CD4-positive, alpha-beta memory T cell (primary cell): ENCODE measurements at regions not wholly inside any gene's neighbourhood (a gene's known extent, or its start where the extent isn't known, plus 50 kb on each side); places are given as distances from the start of the nearest gene placed in this dataset.

Source experiments
- CTCF ChIA-PET: fragments of 350-600 bp; sonication (Branson Sonifier 250); formaldehyde crosslinking; loops from one replicate; lab custom pipeline; 2021; ENCODE audit warnings: inconsistent platforms; ENCODE audit not compliant: partially characterized antibody; lab: Charles Lee
- POLR2A ChIA-PET: fragments of 350-600 bp; sonication (Branson Sonifier 250); formaldehyde crosslinking; loops from one replicate; lab custom pipeline; 2021; ENCODE audit not compliant: partially characterized antibody; lab: Charles Lee
- DNase-seq, 5 donors: peaks; one replicate each; pipeline versions ENCODE4 v3.0.0 to v3.0.0-alpha.2; 2020 to 2022; ENCODE audit warnings: mixed read lengths in 1 of 5
- H3K27ac ChIP-seq: one replicate; pipeline ENCODE4 v1.7.0; 2013; ENCODE audit warnings: low read depth, low read length
- H3K27me3 ChIP-seq: 2 replicates; pipeline ENCODE4 v1.7.0; 2013; ENCODE audit warnings: mild to moderate bottlenecking, low read length, moderate library complexity; ENCODE audit not compliant: insufficient read depth
- H3K36me3 ChIP-seq: 2 replicates; pipeline ENCODE4 v1.7.0; 2013; ENCODE audit warnings: mild to moderate bottlenecking, low read length, moderate library complexity; ENCODE audit not compliant: insufficient read depth
- H3K4me1 ChIP-seq: 2 replicates; pipeline ENCODE4 v1.7.0; 2013; ENCODE audit warnings: mild to moderate bottlenecking, low read length, moderate library complexity; ENCODE audit not compliant: insufficient read depth
- H3K4me3 ChIP-seq, 2 donors: one replicate each; pipeline ENCODE4 v1.7.0; 2013; ENCODE audit warnings: low read length in 2 of 2, mild to moderate bottlenecking in 1 of 2
- H3K9me3 ChIP-seq, 2 donors: one replicate each; pipeline ENCODE4 v1.7.0; 2013; ENCODE audit warnings: low read length in 2 of 2, control low read depth in 1 of 2; ENCODE audit not compliant: control insufficient read depth in 1 of 2
- H3K27ac Mint-ChIP-seq, 7 donors: one replicate each; pipeline ENCODE4 v1.8.0; 2020 to 2021; ENCODE audit warnings: mixed read lengths in 7 of 7, mild to moderate bottlenecking in 6 of 7, inconsistent platforms in 3 of 7, moderate library complexity in 3 of 7
- H3K27me3 Mint-ChIP-seq, 2 donors: one replicate each; pipeline ENCODE4 v1.8.0; 2020 to 2021; ENCODE audit warnings: mixed read lengths in 2 of 2
- H3K36me3 Mint-ChIP-seq, 2 donors: one replicate each; pipeline ENCODE4 v1.8.0; 2020 to 2021; ENCODE audit warnings: mixed read lengths in 2 of 2, inconsistent platforms in 1 of 2, mild to moderate bottlenecking in 1 of 2
- H3K4me1 Mint-ChIP-seq, 4 donors: one replicate each; pipeline ENCODE4 v1.8.0; 2020 to 2021; ENCODE audit warnings: mixed read lengths in 4 of 4, mild to moderate bottlenecking in 1 of 4
- H3K4me3 Mint-ChIP-seq, 8 donors: one replicate each; pipeline ENCODE4 v1.8.0; 2020 to 2021; ENCODE audit warnings: mixed read lengths in 8 of 8, mild to moderate bottlenecking in 7 of 8, moderate library complexity in 6 of 8, inconsistent platforms in 3 of 8
- H3K9me3 Mint-ChIP-seq, 8 donors: one replicate each; pipeline ENCODE4 v1.8.0; 2020 to 2021; ENCODE audit warnings: mixed read lengths in 8 of 8, mild to moderate bottlenecking in 5 of 8, inconsistent platforms in 3 of 8, moderate library complexity in 1 of 8
- intact Hi-C: fragments of 100-400 bp; cut with micrococcal nuclease; formaldehyde crosslinking; loops from one replicate; pipeline ENCODE4 v1.15.1; 2023

DNA sequence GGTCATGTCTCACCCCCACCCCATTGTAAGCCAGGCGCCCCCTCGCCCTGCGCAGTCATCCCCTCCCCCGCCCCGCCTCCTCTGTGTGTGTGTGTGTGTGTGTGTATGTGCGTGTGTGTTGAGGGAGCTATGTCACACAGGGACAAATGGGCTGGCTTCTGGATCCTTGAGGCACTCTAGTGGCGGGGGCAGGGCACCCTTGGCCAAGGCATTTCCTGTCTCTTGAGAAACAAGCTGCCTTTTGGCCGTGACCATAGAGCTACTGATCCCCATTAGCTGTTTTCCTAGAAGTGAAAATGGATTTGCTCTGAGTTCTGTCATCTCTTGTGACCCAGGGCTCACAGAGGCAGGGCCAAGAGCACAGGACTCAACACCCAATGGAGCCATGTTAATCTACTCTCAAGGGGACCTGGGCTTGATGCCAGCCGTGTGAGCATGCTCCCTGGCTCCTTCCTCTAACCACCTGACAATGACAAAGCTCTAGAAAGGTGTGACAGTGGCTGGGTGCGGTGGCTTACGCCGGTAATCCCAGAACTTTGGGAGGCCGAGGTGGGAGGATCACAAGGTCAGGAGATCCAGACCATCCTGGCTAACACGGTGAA, 162.5 kb upstream of the BCOR start:
- Histone ChIP-seq H3K36me3 (no peaks in the 10 kb centered on the region), H3K27ac (no peak overlapping the region), H3K9me3 (no peaks in the 10 kb centered on the region), H3K4me3 (no peak overlapping the region), H3K27me3 (no peaks in the 10 kb centered on the region), H3K4me1 (no peaks in the 10 kb centered on the region)
- Mint-ChIP-seq H3K27ac (no peak overlapping the region), H3K4me3 (no peak overlapping the region), H3K36me3 (no peaks in the 10 kb centered on the region), H3K9me3 (peaks cover 0 to 2% (median 0%) of the 10 kb centered on the region in 8 donors), H3K27me3 (no peaks in the 10 kb centered on the region), H3K4me1 (peaks cover 0 to 3% (median 0%) of the 10 kb centered on the region in 4 donors)
- ChIA-PET CTCF (no interaction called here), POLR2A (no interaction called here)
- DNase-seq = no peak
- intact Hi-C loops = no loop called here

DNA sequence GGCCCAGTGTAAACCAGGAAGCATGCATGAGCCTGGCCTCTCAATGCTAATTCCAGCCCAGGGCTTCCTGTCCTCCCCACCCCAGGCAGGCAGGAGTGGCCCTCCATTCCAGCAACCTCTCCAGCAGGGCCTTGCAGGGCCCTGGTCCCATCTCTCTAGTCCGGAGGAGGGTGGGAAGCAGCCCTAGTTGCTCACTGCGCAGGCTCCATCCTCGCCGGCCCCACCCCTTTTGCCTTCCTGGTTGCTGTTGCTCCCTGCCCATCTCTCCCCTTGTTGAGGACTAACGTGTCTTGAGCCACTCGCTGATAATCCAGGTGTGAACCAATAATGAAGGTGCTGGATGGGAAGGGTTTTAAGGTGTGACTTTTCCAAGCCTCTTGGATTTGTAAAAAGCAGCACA, 161.2 kb upstream of the BCOR start:
- H3K27ac Mint-ChIP-seq = no peak overlapping the region
- Histone ChIP-seq H3K27ac (no peak overlapping the region), H3K4me3 (no peak overlapping the region), H3K9me3 (no peaks in the 10 kb centered on the region), H3K36me3 (no peaks in the 10 kb centered on the region), H3K27me3 (no peaks in the 10 kb centered on the region), H3K4me1 (no peaks in the 10 kb centered on the region)
- POLR2A ChIA-PET = no interaction called here
- H3K4me1 Mint-ChIP-seq = no peaks in the 10 kb centered on the region
- CTCF ChIA-PET = no interaction called here
- H3K36me3 Mint-ChIP-seq = no peaks in the 10 kb centered on the region
- no peak overlapping the region for H3K4me3 Mint-ChIP-seq
- H3K9me3 Mint-ChIP-seq = no peaks in the 10 kb centered on the region
- no peaks in the 10 kb centered on the region for H3K27me3 Mint-ChIP-seq
- intact Hi-C loops = no loop called here
- no peak for DNase-seq

DNA sequence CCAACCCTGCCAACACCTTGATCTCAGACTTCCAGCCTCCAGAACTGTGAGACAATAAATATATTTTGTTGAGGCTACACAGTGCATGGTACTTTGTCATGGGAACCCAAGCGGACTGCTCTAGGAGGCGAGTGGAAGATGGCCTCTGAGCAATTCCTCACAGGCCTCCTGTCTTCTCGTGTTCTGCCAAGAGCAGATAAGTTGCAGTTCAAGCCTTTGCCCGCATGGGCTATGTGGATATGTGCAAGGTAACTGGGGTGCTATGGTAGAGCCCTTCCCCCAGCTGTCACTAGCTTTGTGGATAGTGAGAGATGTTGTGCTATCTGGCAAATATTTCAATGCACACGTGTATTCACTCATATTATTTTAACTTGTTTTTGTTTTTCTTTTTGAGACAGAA, 156.0 kb upstream of the BCOR start:
- H3K27me3 ChIP-seq = no peaks in the 10 kb centered on the region
- H3K4me3 ChIP-seq = no peak overlapping the region
- ChIA-PET POLR2A (interaction anchor here (1.3 kb wide), 1 partner anchor 77 kb away, joined by 4 read pairs; no protein-coding TSS in a partner anchor), CTCF (no interaction called here)
- Mint-ChIP-seq H3K4me3 (no peak overlapping the region), H3K27me3 (no peaks in the 10 kb centered on the region), H3K27ac (no peak overlapping the region), H3K4me1 (no peaks in the 10 kb centered on the region), H3K36me3 (no peaks in the 10 kb centered on the region), H3K9me3 (peaks cover 0 to 4% (median 0%) of the 10 kb centered on the region in 8 donors)
- no peak for DNase-seq
- H3K36me3 ChIP-seq = no peaks in the 10 kb centered on the region
- H3K27ac ChIP-seq = no peak overlapping the region
- intact Hi-C loops = no loop called here
- H3K4me1 ChIP-seq = no peaks in the 10 kb centered on the region
- no peaks in the 10 kb centered on the region for H3K9me3 ChIP-seq

DNA sequence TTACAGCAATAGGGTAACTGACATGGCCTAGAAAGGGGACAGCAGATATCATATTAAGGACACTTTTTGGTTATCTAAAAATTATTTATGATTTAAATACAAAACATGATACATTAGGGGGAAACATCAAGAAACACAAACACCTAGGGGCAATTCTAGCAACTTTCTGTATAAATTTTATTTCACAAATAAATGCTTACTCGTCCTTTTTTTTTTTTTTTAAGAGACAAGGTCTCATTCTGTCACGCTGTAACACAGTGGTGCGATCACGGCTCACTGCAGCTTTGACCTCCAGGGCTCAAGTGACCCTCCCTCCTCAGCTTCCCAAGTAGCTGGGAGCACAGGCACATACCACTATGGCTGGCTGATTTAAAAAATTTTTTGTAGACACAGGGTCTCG, 151.8 kb upstream of the BCOR start:
- H3K4me1 ChIP-seq = peaks cover 9% of the 10 kb centered on the region
- ChIA-PET CTCF (no interaction called here), POLR2A (no interaction called here)
- no peak overlapping the region for H3K4me3 Mint-ChIP-seq
- no peaks in the 10 kb centered on the region for H3K9me3 ChIP-seq
- H3K36me3 ChIP-seq = no peaks in the 10 kb centered on the region
- peaks cover 0 to 4% (median 0%) of the 10 kb centered on the region in 8 donors for H3K9me3 Mint-ChIP-seq
- no peaks in the 10 kb centered on the region for H3K36me3 Mint-ChIP-seq
- H3K4me3 ChIP-seq = no peak overlapping the region
- intact Hi-C loops = no loop called here
- H3K27me3 Mint-ChIP-seq = peaks cover 0 to 2% of the 10 kb centered on the region in 2 donors
- DNase-seq = no peak
- H3K27me3 ChIP-seq = no peaks in the 10 kb centered on the region
- H3K27ac Mint-ChIP-seq = no peak overlapping the region
- peaks cover 5 to 10% (median 9%) of the 10 kb centered on the region in 4 donors for H3K4me1 Mint-ChIP-seq
- no peak overlapping the region for H3K27ac ChIP-seq

DNA sequence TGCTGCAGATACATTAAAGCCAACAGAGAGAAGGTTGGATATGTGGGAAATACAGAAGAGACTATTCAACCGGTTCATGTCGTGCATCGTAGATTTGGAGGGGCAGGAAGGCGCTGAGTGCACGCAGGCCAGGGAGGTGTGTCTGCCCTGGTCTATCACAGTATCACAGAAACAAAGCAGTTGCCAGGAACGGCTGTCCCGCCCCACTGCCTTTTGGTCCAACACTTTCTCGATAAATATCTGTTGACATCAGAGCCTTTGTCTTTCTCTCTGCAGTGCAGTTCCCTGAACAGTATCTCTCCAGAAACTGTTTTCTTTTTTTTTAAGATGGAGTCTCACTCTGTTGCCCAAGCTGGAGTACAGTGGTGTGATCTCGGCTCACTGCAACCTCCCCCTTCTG, 151.1 kb upstream of the BCOR start:
- no peak overlapping the region for H3K27ac ChIP-seq
- H3K4me3 Mint-ChIP-seq = no peak overlapping the region
- ChIA-PET POLR2A (no interaction called here), CTCF (no interaction called here)
- no peaks in the 10 kb centered on the region for H3K36me3 Mint-ChIP-seq
- peaks cover 9% of the 10 kb centered on the region for H3K4me1 ChIP-seq
- peaks cover 0 to 2% of the 10 kb centered on the region in 2 donors for H3K27me3 Mint-ChIP-seq
- no peaks in the 10 kb centered on the region for H3K36me3 ChIP-seq
- H3K27me3 ChIP-seq = no peaks in the 10 kb centered on the region
- no peaks in the 10 kb centered on the region for H3K9me3 ChIP-seq
- H3K4me3 ChIP-seq = no peak overlapping the region
- H3K27ac Mint-ChIP-seq = no peak overlapping the region
- peaks cover 5 to 10% (median 9%) of the 10 kb centered on the region in 4 donors for H3K4me1 Mint-ChIP-seq
- DNase-seq = no peak
- H3K9me3 Mint-ChIP-seq = peaks cover 0 to 4% (median 0%) of the 10 kb centered on the region in 8 donors
- intact Hi-C loops = no loop called here

DNA sequence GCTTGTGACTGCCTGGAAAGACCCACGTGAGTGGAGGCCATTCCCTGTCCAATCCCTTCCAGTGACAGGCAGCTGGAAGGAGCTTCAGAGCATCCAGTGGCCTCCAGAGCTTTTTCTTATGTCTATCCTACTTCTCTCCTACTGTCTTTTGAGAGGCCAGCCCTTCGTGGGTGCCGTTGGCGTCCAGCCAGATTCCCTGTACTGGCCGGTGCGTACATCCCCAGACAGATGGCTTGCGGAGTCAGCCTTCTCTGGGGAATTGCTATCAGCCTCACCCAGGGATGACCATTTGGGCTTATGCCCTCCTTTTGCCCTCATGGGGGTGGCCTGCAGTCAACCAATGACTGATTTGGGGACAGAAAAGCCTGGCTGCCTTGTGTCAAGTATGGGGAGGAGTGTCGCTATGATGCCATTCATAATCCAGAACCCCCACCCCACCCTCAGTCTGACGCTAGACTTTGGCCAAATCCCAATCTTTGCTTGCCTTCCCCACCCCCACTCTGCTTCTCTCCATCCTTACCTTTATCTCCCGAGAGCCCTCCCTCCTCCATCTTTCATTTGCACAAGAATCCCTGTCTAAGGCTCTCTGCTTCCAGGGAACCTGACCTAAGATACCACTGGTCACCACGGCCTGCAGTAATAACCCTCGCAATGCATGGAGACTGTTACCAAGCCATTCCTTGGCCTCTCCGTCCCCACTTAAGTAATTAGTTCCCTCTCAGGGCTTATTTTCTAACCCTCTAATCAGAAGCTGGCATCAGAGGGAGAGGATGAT, 150.3 kb upstream of the BCOR start:
- no peak overlapping the region for H3K27ac Mint-ChIP-seq
- Histone ChIP-seq H3K27me3 (no peaks in the 10 kb centered on the region), H3K4me1 (peaks cover 9% of the 10 kb centered on the region), H3K9me3 (no peaks in the 10 kb centered on the region), H3K4me3 (no peak overlapping the region), H3K27ac (no peak overlapping the region), H3K36me3 (no peaks in the 10 kb centered on the region)
- no peaks in the 10 kb centered on the region for H3K36me3 Mint-ChIP-seq
- intact Hi-C loops = no loop called here
- peaks cover 0 to 2% of the 10 kb centered on the region in 2 donors for H3K27me3 Mint-ChIP-seq
- no peak for DNase-seq
- ChIA-PET CTCF (no interaction called here), POLR2A (no interaction called here)
- peaks cover 5 to 10% (median 9%) of the 10 kb centered on the region in 4 donors for H3K4me1 Mint-ChIP-seq
- H3K4me3 Mint-ChIP-seq = no peak overlapping the region
- H3K9me3 Mint-ChIP-seq = peaks cover 0 to 3% (median 0%) of the 10 kb centered on the region in 8 donors

DNA sequence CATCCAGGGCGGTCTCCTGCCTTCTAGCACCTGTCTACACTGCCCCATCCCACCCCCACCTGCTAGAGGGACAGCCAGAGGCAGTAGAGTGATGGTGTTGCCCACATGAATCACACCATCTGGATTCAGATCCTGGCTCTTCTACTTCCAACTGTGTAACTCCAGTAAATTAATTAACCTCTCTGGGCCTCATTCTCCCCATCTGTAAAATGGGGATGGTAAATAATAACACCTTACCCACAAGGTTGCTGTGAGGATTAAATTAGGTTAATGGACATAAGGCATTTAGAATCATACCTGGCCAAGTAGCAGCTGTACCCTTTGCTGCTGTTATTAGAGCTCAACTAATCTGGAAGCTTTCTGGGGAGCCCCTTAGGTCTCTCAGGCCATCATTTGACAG, 149.6 kb upstream of the BCOR start:
- Mint-ChIP-seq H3K4me3 (no peak overlapping the region), H3K27ac (no peak overlapping the region), H3K36me3 (no peaks in the 10 kb centered on the region), H3K4me1 (peaks cover 5 to 10% (median 9%) of the 10 kb centered on the region in 4 donors), H3K27me3 (peaks cover 0 to 2% of the 10 kb centered on the region in 2 donors), H3K9me3 (peaks cover 0 to 1% (median 0%) of the 10 kb centered on the region in 8 donors)
- no peaks in the 10 kb centered on the region for H3K36me3 ChIP-seq
- no peaks in the 10 kb centered on the region for H3K9me3 ChIP-seq
- CTCF ChIA-PET = no interaction called here
- H3K4me3 ChIP-seq = no peak overlapping the region
- no peak overlapping the region for H3K27ac ChIP-seq
- POLR2A ChIA-PET = no interaction called here
- H3K27me3 ChIP-seq = no peaks in the 10 kb centered on the region
- no peak for DNase-seq
- intact Hi-C loops = no loop called here
- peaks cover 9% of the 10 kb centered on the region for H3K4me1 ChIP-seq
